ENCODE measurements at regions not wholly inside any gene's neighbourhood (a gene's known extent, or its start where the extent isn't known, plus 50 kb on each side); places are given as distances from the start of the nearest gene placed in this dataset.

GRCh38 chr17:36661047-36661666 is 59.8 kb downstream of the MRM1 start:
- peak; percentile 69 for DNase-seq (ENCODE audit: low spot score)

GRCh38 chr17:36661688-36662087 is 60.3 kb downstream of the MRM1 start:
- no peak for DNase-seq (ENCODE audit: low spot score)

GRCh38 chr17:36665417-36665816 is 64.0 kb downstream of the MRM1 start:
- no peak for DNase-seq (ENCODE audit: low spot score)

GRCh38 chr17:36667922-36668321 is 66.5 kb downstream of the MRM1 start:
- no peak for DNase-seq (ENCODE audit: low spot score)

GRCh38 chr17:36668824-36669223 is 67.4 kb downstream of the MRM1 start:
- no peak for DNase-seq (ENCODE audit: low spot score)

GRCh38 chr17:36671144-36671543 is 69.8 kb downstream of the MRM1 start:
- DNase-seq (ENCODE audit: low spot score), result no peak

GRCh38 chr17:36672403-36672918 is 71.1 kb downstream of the MRM1 start:
- DNase-seq (ENCODE audit: low spot score), result no peak

- DNase-seq (ENCODE audit: low spot score), result no peak
These were observed 71.7 kb downstream of the MRM1 start for GRCh38 chr17:36673068-36673467.

GRCh38 chr17:36673637-36674277 is 72.4 kb downstream of the MRM1 start:
- no peak for DNase-seq (ENCODE audit: low spot score)

GRCh38 chr17:36674278-36674650 is 72.9 kb downstream of the MRM1 start:
- DNase-seq (ENCODE audit: low spot score), result no peak

- DNase-seq (ENCODE audit: low spot score), result no peak
These were observed 73.9 kb downstream of the MRM1 start for GRCh38 chr17:36675250-36675649.

GRCh38 chr17:36675786-36676185 is 74.4 kb downstream of the MRM1 start:
- no peak for DNase-seq (ENCODE audit: low spot score)

GRCh38 chr17:36679815-36680467 is 78.6 kb downstream of the MRM1 start:
- no peak for DNase-seq (ENCODE audit: low spot score)

GRCh38 chr17:36680701-36681202 is 79.4 kb downstream of the MRM1 start:
- no peak for DNase-seq (ENCODE audit: low spot score)

GRCh38 chr17:36682773-36683172 is 81.4 kb downstream of the MRM1 start:
- no peak for DNase-seq (ENCODE audit: low spot score)

- no peak for DNase-seq (ENCODE audit: low spot score)
These were observed 82.0 kb downstream of the MRM1 start for GRCh38 chr17:36683387-36683786.

GRCh38 chr17:36684134-36684533 is 82.8 kb downstream of the MRM1 start:
- DNase-seq (ENCODE audit: low spot score), result no peak

GRCh38 chr17:36686123-36686669 is 84.8 kb downstream of the MRM1 start:
- peak; percentile 30 for DNase-seq (ENCODE audit: low spot score)

GRCh38 chr17:36687736-36688135 is 86.4 kb downstream of the MRM1 start:
- DNase-seq (ENCODE audit: low spot score), result no peak

- DNase-seq (ENCODE audit: low spot score), result no peak
These were observed 87.8 kb downstream of the MRM1 start for GRCh38 chr17:36689089-36689667.

GRCh38 chr17:36690190-36690589 is 88.8 kb downstream of the MRM1 start:
- DNase-seq (ENCODE audit: low spot score), result no peak

- DNase-seq (ENCODE audit: low spot score), result no peak
These were observed 90.2 kb downstream of the MRM1 start for GRCh38 chr17:36691606-36692005.
